MCF 10A (cell line): ENCODE measurements at regions not wholly inside any gene's neighbourhood (a gene's known extent, or its start where the extent isn't known, plus 50 kb on each side); places are given as distances from the start of the nearest gene placed in this dataset.

Experiments
- BruUV-seq: library from RNA; stranded (reverse); fragments of 400-500 nt; replicated peaks from 2 replicates; lab custom pipeline; 2021; lab: Mats Ljungman, UMichigan
- CTCF ChIA-PET: fragments of 300-600 bp; sonication (Branson Sonifier 250); formaldehyde crosslinking; extraction: SDS; loops from one replicate; lab custom pipeline; 2021; ENCODE audit warnings: antibody characterized with exemption, inconsistent platforms; lab: Yijun Ruan, JAX
- POLR2A ChIA-PET: fragments of 300-600, 350-650 bp; sonication (Branson Sonifier 250); formaldehyde crosslinking; extraction: SDS; loops from one replicate; lab custom pipeline; 2020; ENCODE audit warnings: antibody characterized with exemption, inconsistent platforms; lab: Yijun Ruan, JAX
- DNase-seq: peaks from one replicate; pipeline ENCODE4 v3.0.0-alpha.2; 2018; ENCODE audit not compliant: unreplicated experiment
- H3K27ac Mint-ChIP-seq: one replicate; pipeline ENCODE4 v1.8.0; 2022; ENCODE audit warnings: mild to moderate bottlenecking, low read depth, mixed read lengths; ENCODE audit not compliant: unreplicated experiment
- H3K27me3 Mint-ChIP-seq: one replicate; pipeline ENCODE4 v1.8.0; 2022; ENCODE audit warnings: mixed read lengths; ENCODE audit not compliant: insufficient read depth, unreplicated experiment
- H3K36me3 Mint-ChIP-seq: one replicate; pipeline ENCODE4 v1.8.0; 2022; ENCODE audit warnings: mild to moderate bottlenecking, moderate library complexity, mixed read lengths; ENCODE audit not compliant: insufficient read depth, unreplicated experiment
- H3K4me1 Mint-ChIP-seq: one replicate; pipeline ENCODE4 v1.8.0; 2022; ENCODE audit warnings: mixed read lengths; ENCODE audit not compliant: insufficient read depth, unreplicated experiment
- H3K4me3 Mint-ChIP-seq: one replicate; pipeline ENCODE4 v1.8.0; 2022; ENCODE audit warnings: mild to moderate bottlenecking, moderate library complexity, mixed read lengths; ENCODE audit not compliant: unreplicated experiment
- H3K9me3 Mint-ChIP-seq: one replicate; pipeline ENCODE4 v1.8.0; 2022; ENCODE audit warnings: mixed read lengths; ENCODE audit not compliant: unreplicated experiment
- CTCF ChIP-seq: fragments of 200-600 bp; IDR thresholded peaks from one replicate; pipeline ENCODE4 v1.8.0; 2022; ENCODE audit warnings: antibody characterized with exemption, mild to moderate bottlenecking; ENCODE audit not compliant: unreplicated experiment
- intact Hi-C: fragments of 100-400 bp; cut with micrococcal nuclease; formaldehyde crosslinking; loops from 2 replicates; pipeline ENCODE4 v1.14.1; 2022

GRCh38 chr1:81213279-81213678 lies 587.5 kb upstream of the ADGRL2 start:
- no peak for TF ChIP-seq CTCF
- BruUV-seq = no TSS peak
- no peaks in the 10 kb centered on the region for H3K9me3 Mint-ChIP-seq
- intact Hi-C loops = no loop called here
- H3K27ac Mint-ChIP-seq = no peak overlapping the region
- no peaks in the 10 kb centered on the region for H3K27me3 Mint-ChIP-seq
- POLR2A ChIA-PET = interaction anchor here (0.8 kb wide), 1 partner anchor 301 kb away, joined by 3 read pairs; no protein-coding TSS in a partner anchor
- DNase-seq = no peak
- CTCF ChIA-PET = interaction anchor here (0.6 kb wide), 1 partner anchor 799 kb away, joined by 3 read pairs; no protein-coding TSS in a partner anchor
- H3K36me3 Mint-ChIP-seq = no peaks in the 10 kb centered on the region
- H3K4me1 Mint-ChIP-seq = no peaks in the 10 kb centered on the region
- no peak overlapping the region for H3K4me3 Mint-ChIP-seq

GRCh38 chr1:81209461-81209860 lies 591.3 kb upstream of the ADGRL2 start:
- Mint-ChIP-seq H3K4me1 (no peaks in the 10 kb centered on the region), H3K4me3 (no peak overlapping the region), H3K27ac (no peak overlapping the region), H3K36me3 (no peaks in the 10 kb centered on the region), H3K9me3 (no peaks in the 10 kb centered on the region), H3K27me3 (no peaks in the 10 kb centered on the region)
- ChIA-PET CTCF (interaction anchor here (0.7 kb wide), 1 partner anchor 724 kb away, joined by 3 read pairs; no protein-coding TSS in a partner anchor), POLR2A (interaction anchor here (0.6 kb wide), 1 partner anchor 35 kb away, joined by 3 read pairs; no protein-coding TSS in a partner anchor)
- no peak for DNase-seq
- no TSS peak for BruUV-seq
- intact Hi-C loops = no loop called here
- TF ChIP-seq CTCF = no peak

GRCh38 chr1:81208441-81208840 lies 592.3 kb upstream of the ADGRL2 start:
- POLR2A ChIA-PET = no interaction called here
- no peak for DNase-seq

GRCh38 chr1:81205956-81206355 lies 594.8 kb upstream of the ADGRL2 start:
- H3K36me3 Mint-ChIP-seq = no peaks in the 10 kb centered on the region
- ChIA-PET POLR2A (no interaction called here), CTCF (no interaction called here)
- no peak overlapping the region for H3K27ac Mint-ChIP-seq
- no peaks in the 10 kb centered on the region for H3K27me3 Mint-ChIP-seq
- no TSS peak for BruUV-seq
- TF ChIP-seq CTCF = no peak
- no peaks in the 10 kb centered on the region for H3K4me1 Mint-ChIP-seq
- no peak overlapping the region for H3K4me3 Mint-ChIP-seq
- intact Hi-C loops = no loop called here
- H3K9me3 Mint-ChIP-seq = no peaks in the 10 kb centered on the region
- no peak for DNase-seq

More at GRCh38 chr1:81208441-81208840, 592.3 kb upstream of the ADGRL2 start:
- Mint-ChIP-seq H3K4me3 (no peak overlapping the region), H3K27ac (no peak overlapping the region), H3K4me1 (no peaks in the 10 kb centered on the region), H3K27me3 (no peaks in the 10 kb centered on the region), H3K36me3 (no peaks in the 10 kb centered on the region), H3K9me3 (no peaks in the 10 kb centered on the region)
- CTCF ChIA-PET = interaction anchor here (0.6 kb wide), 1 partner anchor 1184 kb away, joined by 5 read pairs; no protein-coding TSS in a partner anchor
- no TSS peak for BruUV-seq
- intact Hi-C loops = no loop called here
- no peak for TF ChIP-seq CTCF
